ENCODE measurements at regions not wholly inside any gene's neighbourhood (a gene's known extent, or its start where the extent isn't known, plus 50 kb on each side); places are given as distances from the start of the nearest gene placed in this dataset.

DNA sequence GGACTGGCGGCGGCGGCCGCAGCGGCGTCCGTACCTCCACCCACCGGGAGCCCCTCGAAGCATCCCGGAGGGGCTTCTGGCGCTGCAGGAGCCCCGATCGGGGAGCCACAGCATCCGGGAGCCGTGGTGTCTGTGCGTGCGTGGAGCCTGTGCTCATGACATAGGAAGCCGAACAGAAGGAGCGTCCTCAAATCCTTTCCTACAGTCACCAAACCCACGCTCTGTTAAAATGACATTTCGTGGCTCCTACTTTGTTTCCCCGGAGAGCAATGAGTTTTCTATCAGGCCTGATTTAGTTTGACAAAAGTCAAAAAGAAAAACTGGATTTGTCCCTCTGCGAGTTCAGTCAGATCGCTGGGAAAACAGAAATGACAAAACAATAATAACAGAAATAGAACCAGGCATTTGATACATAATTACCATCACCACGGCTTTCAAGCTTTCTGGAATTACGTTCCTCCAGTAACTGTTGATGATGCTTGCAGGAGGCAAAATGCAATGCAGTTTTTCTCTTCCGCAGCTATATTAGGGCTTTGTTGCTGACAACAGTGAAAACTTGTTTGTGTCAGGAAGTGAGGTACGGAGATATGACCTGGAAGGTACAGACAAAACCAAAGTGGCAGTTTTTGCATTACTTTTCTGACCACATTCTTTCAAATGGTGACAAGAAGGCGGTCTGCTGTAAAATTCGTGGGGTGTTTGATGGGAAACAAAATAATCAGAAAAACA lies 219.3 kb upstream of the MKLN1 start:
- no peak for TF ChIP-seq POLR2A (IDR thresholded peaks at IDR 0.05)
- TF ChIP-seq, protein P1, sequence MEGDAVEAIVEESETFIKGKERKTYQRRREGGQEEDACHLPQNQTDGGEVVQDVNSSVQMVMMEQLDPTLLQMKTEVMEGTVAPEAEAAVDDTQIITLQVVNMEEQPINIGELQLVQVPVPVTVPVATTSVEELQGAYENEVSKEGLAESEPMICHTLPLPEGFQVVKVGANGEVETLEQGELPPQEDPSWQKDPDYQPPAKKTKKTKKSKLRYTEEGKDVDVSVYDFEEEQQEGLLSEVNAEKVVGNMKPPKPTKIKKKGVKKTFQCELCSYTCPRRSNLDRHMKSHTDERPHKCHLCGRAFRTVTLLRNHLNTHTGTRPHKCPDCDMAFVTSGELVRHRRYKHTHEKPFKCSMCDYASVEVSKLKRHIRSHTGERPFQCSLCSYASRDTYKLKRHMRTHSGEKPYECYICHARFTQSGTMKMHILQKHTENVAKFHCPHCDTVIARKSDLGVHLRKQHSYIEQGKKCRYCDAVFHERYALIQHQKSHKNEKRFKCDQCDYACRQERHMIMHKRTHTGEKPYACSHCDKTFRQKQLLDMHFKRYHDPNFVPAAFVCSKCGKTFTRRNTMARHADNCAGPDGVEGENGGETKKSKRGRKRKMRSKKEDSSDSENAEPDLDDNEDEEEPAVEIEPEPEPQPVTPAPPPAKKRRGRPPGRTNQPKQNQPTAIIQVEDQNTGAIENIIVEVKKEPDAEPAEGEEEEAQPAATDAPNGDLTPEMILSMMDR (IDR thresholded peaks at IDR 0.05): no peak
